HG03520 (cell line): ENCODE measurements at regions not wholly inside any gene's neighbourhood (a gene's known extent, or its start where the extent isn't known, plus 50 kb on each side); places are given as distances from the start of the nearest gene placed in this dataset.
"Not testable (repeated sequence)": the region's sequence is repeated elsewhere in the genome, so short reads cannot be mapped to it uniquely, and the experiment has no call there.

Source experiments
- ATAC-seq: cut with Tn5 transposase; IDR thresholded peaks from one replicate; pipeline ENCODE4 v1.9.1; 2021; ENCODE audit warnings: mild to moderate bottlenecking, moderate library complexity; ENCODE audit not compliant: unreplicated experiment

GRCh38 chr18:64372850-64373249 is 224.0 kb upstream of the LINC00305 start:
- ATAC-seq = no peak

GRCh38 chr18:64369830-64370440 is 221.0 kb upstream of the LINC00305 start:
- not testable (repeated sequence) for ATAC-seq

- ATAC-seq = no peak
Measured at GRCh38 chr18:64365106-64365505, 216.2 kb upstream of the LINC00305 start.

GRCh38 chr18:64337673-64338072 is 188.8 kb upstream of the LINC00305 start:
- no peak for ATAC-seq

GRCh38 chr18:64337018-64337417 is 188.1 kb upstream of the LINC00305 start:
- ATAC-seq = no peak

GRCh38 chr18:64334748-64335147 is 185.9 kb upstream of the LINC00305 start:
- no peak for ATAC-seq

- ATAC-seq = no peak
Measured at GRCh38 chr18:64333584-64333983, 184.7 kb upstream of the LINC00305 start.

GRCh38 chr18:64332835-64333234 is 183.9 kb upstream of the LINC00305 start:
- ATAC-seq = no peak

- ATAC-seq = no peak
Measured at GRCh38 chr18:64331419-64331818, 182.5 kb upstream of the LINC00305 start.

- no peak for ATAC-seq
Measured at GRCh38 chr18:64330931-64331330, 182.0 kb upstream of the LINC00305 start.

- ATAC-seq = no peak
Measured at GRCh38 chr18:64330161-64330560, 181.3 kb upstream of the LINC00305 start.

- no peak for ATAC-seq
Measured at GRCh38 chr18:64322189-64322588, 173.3 kb upstream of the LINC00305 start.

GRCh38 chr18:64318547-64318946 is 169.7 kb upstream of the LINC00305 start:
- no peak for ATAC-seq

- ATAC-seq = no peak
Measured at GRCh38 chr18:64311859-64312258, 163.0 kb upstream of the LINC00305 start.

GRCh38 chr18:64295839-64296238 is 147.0 kb upstream of the LINC00305 start:
- no peak for ATAC-seq

GRCh38 chr18:64294967-64295366 is 146.1 kb upstream of the LINC00305 start:
- ATAC-seq = no peak

GRCh38 chr18:64288432-64288831 is 139.5 kb upstream of the LINC00305 start:
- ATAC-seq = no peak

GRCh38 chr18:64287926-64288325 is 139.0 kb upstream of the LINC00305 start:
- ATAC-seq = no peak

- no peak for ATAC-seq
Measured at GRCh38 chr18:64283059-64283458, 134.2 kb upstream of the LINC00305 start.

GRCh38 chr18:64278026-64278425 is 129.1 kb upstream of the LINC00305 start:
- ATAC-seq = no peak

- ATAC-seq = no peak
Measured at GRCh38 chr18:64276311-64277090, 127.6 kb upstream of the LINC00305 start.

- ATAC-seq = no peak
Measured at GRCh38 chr18:64275593-64276300, 126.9 kb upstream of the LINC00305 start.
